Stomach (tissue), 4 donors: ENCODE measurements at regions not wholly inside any gene's neighbourhood (a gene's known extent, or its start where the extent isn't known, plus 50 kb on each side); places are given as distances from the start of the nearest gene placed in this dataset.

Experiments
- EP300 ChIP-seq: sonication (generic); formaldehyde crosslinking; IDR thresholded peaks from one replicate; pipeline ENCODE4 v1.6.1; 2017; ENCODE audit warnings: antibody characterized with exemption
- POLR2A ChIP-seq, 4 donors: fragments of 450-650 bp; IDR thresholded peaks; one replicate each; pipeline ENCODE4 v1.6.1; 2016; ENCODE audit warnings: antibody characterized with exemption in 4 of 4, control low read depth in 2 of 4, mild to moderate bottlenecking in 1 of 4, moderate library complexity in 1 of 4
- POLR2AphosphoS5 ChIP-seq, 3 donors: sonication (generic); formaldehyde crosslinking; IDR thresholded peaks; one replicate each; pipeline ENCODE4 v1.6.1; 2016; ENCODE audit warnings: antibody characterized with exemption in 3 of 3
- TF ChIP-seq, protein P1 (sequence below), 7 experiments: fragments of 450-650 bp in 4 of 7; fragments of 200-600 bp in 3 of 7; sonication (generic) in 3 of 7; IDR thresholded peaks; one replicate each; pipeline ENCODE4 v1.5.1; 2016 to 2019; ENCODE audit warnings: antibody characterized with exemption in 7 of 7, control low read depth in 2 of 7, mild to moderate bottlenecking in 1 of 7

- no peak for TF ChIP-seq EP300
- TF ChIP-seq POLR2A (IDR thresholded peaks at IDR 0.05), result no peak
- TF ChIP-seq, protein P1, sequence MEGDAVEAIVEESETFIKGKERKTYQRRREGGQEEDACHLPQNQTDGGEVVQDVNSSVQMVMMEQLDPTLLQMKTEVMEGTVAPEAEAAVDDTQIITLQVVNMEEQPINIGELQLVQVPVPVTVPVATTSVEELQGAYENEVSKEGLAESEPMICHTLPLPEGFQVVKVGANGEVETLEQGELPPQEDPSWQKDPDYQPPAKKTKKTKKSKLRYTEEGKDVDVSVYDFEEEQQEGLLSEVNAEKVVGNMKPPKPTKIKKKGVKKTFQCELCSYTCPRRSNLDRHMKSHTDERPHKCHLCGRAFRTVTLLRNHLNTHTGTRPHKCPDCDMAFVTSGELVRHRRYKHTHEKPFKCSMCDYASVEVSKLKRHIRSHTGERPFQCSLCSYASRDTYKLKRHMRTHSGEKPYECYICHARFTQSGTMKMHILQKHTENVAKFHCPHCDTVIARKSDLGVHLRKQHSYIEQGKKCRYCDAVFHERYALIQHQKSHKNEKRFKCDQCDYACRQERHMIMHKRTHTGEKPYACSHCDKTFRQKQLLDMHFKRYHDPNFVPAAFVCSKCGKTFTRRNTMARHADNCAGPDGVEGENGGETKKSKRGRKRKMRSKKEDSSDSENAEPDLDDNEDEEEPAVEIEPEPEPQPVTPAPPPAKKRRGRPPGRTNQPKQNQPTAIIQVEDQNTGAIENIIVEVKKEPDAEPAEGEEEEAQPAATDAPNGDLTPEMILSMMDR (IDR thresholded peaks at IDR 0.05), result no peak
- no peak for TF ChIP-seq POLR2AphosphoS5 (IDR thresholded peaks at IDR 0.05)
Observed at GRCh38 chr10:53022611-53023088, 250.1 kb upstream of the MBL2 start.
